ENCODE measurements at regions not wholly inside any gene's neighbourhood (a gene's known extent, or its start where the extent isn't known, plus 50 kb on each side); places are given as distances from the start of the nearest gene placed in this dataset.

DNA sequence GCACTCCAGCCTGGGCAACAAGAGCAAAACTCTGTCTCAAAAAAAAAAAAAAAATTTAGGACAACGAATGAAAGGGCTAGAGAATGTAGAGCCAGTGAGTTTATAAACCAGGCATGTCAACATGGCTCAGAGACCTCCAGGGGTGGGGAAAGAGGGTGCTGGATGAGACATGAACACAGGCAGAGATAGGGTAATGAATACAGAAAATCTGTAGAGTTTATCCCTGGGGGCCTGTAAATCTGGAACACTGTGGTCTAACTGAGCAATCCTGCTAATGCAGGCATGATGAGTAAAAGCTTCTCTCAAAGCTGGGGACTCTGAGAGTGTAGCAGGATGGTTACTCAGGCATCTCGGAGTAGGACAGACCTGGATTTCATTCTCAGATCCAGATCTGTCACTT is 59.2 kb upstream of the IGFBP2 start:
- no peak overlapping the region for H3K4me3 ChIP-seq

DNA sequence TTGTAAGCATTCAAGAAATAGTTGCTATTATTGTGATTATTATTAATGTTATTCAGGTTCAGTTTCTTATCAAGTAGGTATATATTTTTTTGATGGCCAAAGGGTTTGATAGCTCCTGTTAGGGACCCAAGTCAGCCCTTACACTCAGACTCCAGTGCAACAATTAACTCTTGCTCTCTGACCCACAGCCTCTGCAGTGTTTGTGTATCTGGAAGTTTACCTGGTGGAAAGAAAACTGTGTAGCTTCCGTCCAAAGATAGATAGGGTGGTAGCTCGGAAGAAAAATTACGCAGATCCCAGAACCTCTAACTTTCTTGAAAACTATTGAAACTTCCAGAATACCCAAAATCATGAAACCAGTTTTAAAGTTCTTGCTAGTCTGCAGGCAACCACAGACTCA is 58.6 kb upstream of the IGFBP2 start:
- ChIA-PET POLR2A (no interaction called here), CTCF (ENCODE audit: low intra/inter-chr PET ratio) (no interaction called here)
- Histone ChIP-seq H3K36me3 (ENCODE audit: control insufficient read depth, insufficient read depth, low read length) (no peaks in the 10 kb centered on the region), H3K9me1 (ENCODE audit: control insufficient read depth, insufficient read depth, low read length) (no peaks in the 10 kb centered on the region), H3K4me3 (no peak overlapping the region), H3K9ac (ENCODE audit: insufficient read depth in 1 of 2, low read depth in 2 of 2, low read length in 2 of 2) (no peak overlapping the region), H3K9me3 (replicated peaks; ENCODE audit: control insufficient read depth, insufficient read depth, low read depth, low read length) (no peaks in the 10 kb centered on the region), H2AFZ (ENCODE audit: low read depth, low read length) (no peak overlapping the region), H3K27me3 (ENCODE audit: control insufficient read depth in 2 of 2, insufficient read depth in 2 of 2, low read length in 2 of 2) (peaks cover 0 to 10% of the 10 kb centered on the region in 2 experiments; a peak in 2 of 5 replicates), H3K27ac (ENCODE audit: extremely low read depth, low read depth, low read length) (no peak overlapping the region), H3K4me2 (ENCODE audit: insufficient read depth, low read length) (no peak overlapping the region), H4K20me1 (replicated peaks; ENCODE audit: control insufficient read depth, insufficient read depth, low read length) (no peaks in the 10 kb centered on the region), H3K4me1 (replicated peaks in 1 of 2; ENCODE audit: control insufficient read depth in 2 of 2, insufficient read depth in 2 of 2, low read length in 2 of 2) (no peaks in the 10 kb centered on the region), H3K79me2 (ENCODE audit: control insufficient read depth, insufficient read depth, low read length) (no peaks in the 10 kb centered on the region)
- WGBS (ENCODE audit: insufficient coverage, low coverage, missing lambda C conversion rate): 0% methylated on average over 3 of the region's 3 CpGs
- intact Hi-C loops (cut with micrococcal nuclease) (no loop called here), in situ Hi-C loops (cut with MboI) (no loop called here)
- ATAC-seq: no peak
- no peak for DNase-seq (ENCODE audit: extremely low read depth in 1 of 4, low spot score in 3 of 4)
- FAIRE-seq: no peak
- no TSS peak for BruUV-seq (replicated peaks)
- TF ChIP-seq YBX1 (IDR thresholded peaks at IDR 0.05): no peak
- TF ChIP-seq, protein P1, sequence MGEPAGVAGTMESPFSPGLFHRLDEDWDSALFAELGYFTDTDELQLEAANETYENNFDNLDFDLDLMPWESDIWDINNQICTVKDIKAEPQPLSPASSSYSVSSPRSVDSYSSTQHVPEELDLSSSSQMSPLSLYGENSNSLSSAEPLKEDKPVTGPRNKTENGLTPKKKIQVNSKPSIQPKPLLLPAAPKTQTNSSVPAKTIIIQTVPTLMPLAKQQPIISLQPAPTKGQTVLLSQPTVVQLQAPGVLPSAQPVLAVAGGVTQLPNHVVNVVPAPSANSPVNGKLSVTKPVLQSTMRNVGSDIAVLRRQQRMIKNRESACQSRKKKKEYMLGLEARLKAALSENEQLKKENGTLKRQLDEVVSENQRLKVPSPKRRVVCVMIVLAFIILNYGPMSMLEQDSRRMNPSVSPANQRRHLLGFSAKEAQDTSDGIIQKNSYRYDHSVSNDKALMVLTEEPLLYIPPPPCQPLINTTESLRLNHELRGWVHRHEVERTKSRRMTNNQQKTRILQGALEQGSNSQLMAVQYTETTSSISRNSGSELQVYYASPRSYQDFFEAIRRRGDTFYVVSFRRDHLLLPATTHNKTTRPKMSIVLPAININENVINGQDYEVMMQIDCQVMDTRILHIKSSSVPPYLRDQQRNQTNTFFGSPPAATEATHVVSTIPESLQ (CRISPR knock-in tag; IDR thresholded peaks at IDR 0.05): no peak
- no peak for TF ChIP-seq MCM7 (IDR thresholded peaks at IDR 0.05)
- TF ChIP-seq ZNF311 (CRISPR knock-in tag; IDR thresholded peaks at IDR 0.05): no peak
- TF ChIP-seq PHTF2 (CRISPR knock-in tag; IDR thresholded peaks at IDR 0.05): no peak
- TF ChIP-seq, protein P2, sequence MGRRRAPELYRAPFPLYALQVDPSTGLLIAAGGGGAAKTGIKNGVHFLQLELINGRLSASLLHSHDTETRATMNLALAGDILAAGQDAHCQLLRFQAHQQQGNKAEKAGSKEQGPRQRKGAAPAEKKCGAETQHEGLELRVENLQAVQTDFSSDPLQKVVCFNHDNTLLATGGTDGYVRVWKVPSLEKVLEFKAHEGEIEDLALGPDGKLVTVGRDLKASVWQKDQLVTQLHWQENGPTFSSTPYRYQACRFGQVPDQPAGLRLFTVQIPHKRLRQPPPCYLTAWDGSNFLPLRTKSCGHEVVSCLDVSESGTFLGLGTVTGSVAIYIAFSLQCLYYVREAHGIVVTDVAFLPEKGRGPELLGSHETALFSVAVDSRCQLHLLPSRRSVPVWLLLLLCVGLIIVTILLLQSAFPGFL (CRISPR knock-in tag; IDR thresholded peaks at IDR 0.05): no peak
- TF ChIP-seq, protein P3, sequence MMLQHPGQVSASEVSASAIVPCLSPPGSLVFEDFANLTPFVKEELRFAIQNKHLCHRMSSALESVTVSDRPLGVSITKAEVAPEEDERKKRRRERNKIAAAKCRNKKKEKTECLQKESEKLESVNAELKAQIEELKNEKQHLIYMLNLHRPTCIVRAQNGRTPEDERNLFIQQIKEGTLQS (IDR thresholded peaks at IDR 0.05): no peak
- TF ChIP-seq, protein P3 (CRISPR knock-in tag; conservative IDR thresholded peaks at IDR 0.05): no peak
- TF ChIP-seq, protein P4, sequence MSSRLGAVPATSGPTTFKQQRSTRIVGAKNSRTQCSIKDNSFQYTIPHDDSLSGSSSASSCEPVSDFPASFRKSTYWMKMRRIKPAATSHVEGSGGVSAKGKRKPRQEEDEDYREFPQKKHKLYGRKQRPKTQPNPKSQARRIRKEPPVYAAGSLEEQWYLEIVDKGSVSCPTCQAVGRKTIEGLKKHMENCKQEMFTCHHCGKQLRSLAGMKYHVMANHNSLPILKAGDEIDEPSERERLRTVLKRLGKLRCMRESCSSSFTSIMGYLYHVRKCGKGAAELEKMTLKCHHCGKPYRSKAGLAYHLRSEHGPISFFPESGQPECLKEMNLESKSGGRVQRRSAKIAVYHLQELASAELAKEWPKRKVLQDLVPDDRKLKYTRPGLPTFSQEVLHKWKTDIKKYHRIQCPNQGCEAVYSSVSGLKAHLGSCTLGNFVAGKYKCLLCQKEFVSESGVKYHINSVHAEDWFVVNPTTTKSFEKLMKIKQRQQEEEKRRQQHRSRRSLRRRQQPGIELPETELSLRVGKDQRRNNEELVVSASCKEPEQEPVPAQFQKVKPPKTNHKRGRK (tag; IDR thresholded peaks at IDR 0.05): no peak
- TF ChIP-seq CTBP1 (IDR thresholded peaks at IDR 0.05; ENCODE audit: borderline replicate concordance): no peak

More for the DNA sequence above, 59.2 kb upstream of the IGFBP2 start:
- no peak for FAIRE-seq
- TF ChIP-seq ZNF696 (CRISPR knock-in tag; conservative IDR thresholded peaks at IDR 0.05) (no peak), ASH1L (IDR thresholded peaks at IDR 0.05; ENCODE audit: borderline replicate concordance, low read depth, partially characterized antibody) (no peak), MEF2D (tag; conservative IDR thresholded peaks at IDR 0.05; ENCODE audit: low read depth) (no peak)
- no peaks in the 10 kb centered on the region for H3K9me3 ChIP-seq (replicated peaks; ENCODE audit: control insufficient read depth, insufficient read depth, low read depth, low read length)
- POLR2A ChIA-PET: interaction anchor here (0.6 kb wide), 1 partner anchor 13 kb away, joined by 3 read pairs; no protein-coding TSS in a partner anchor
- no TSS peak for BruUV-seq (replicated peaks)
- 5% methylated on average over 2 of the region's 2 CpGs for WGBS (ENCODE audit: insufficient coverage, low coverage, missing lambda C conversion rate)
- no peak overlapping the region for H3K27ac ChIP-seq (ENCODE audit: extremely low read depth, low read depth, low read length)
- no peaks in the 10 kb centered on the region for H3K4me1 ChIP-seq (replicated peaks in 1 of 2; ENCODE audit: control insufficient read depth in 2 of 2, insufficient read depth in 2 of 2, low read length in 2 of 2)
- H3K27me3 ChIP-seq (ENCODE audit: control insufficient read depth in 2 of 2, insufficient read depth in 2 of 2, low read length in 2 of 2): peaks cover 0 to 10% of the 10 kb centered on the region in 2 experiments; a peak in 2 of 5 replicates
- no peaks in the 10 kb centered on the region for H3K9me1 ChIP-seq (ENCODE audit: control insufficient read depth, insufficient read depth, low read length)
- in situ Hi-C loops (cut with MboI) (no loop called here), intact Hi-C loops (cut with micrococcal nuclease) (no loop called here)
- CTCF ChIA-PET (ENCODE audit: low intra/inter-chr PET ratio): no interaction called here
- H3K79me2 ChIP-seq (ENCODE audit: control insufficient read depth, insufficient read depth, low read length): no peaks in the 10 kb centered on the region
- no peak for ATAC-seq
- H2AFZ ChIP-seq (ENCODE audit: low read depth, low read length): no peak overlapping the region
- H3K4me2 ChIP-seq (ENCODE audit: insufficient read depth, low read length): no peak overlapping the region
- H3K36me3 ChIP-seq (ENCODE audit: control insufficient read depth, insufficient read depth, low read length): no peaks in the 10 kb centered on the region
- DNase-seq (ENCODE audit: extremely low read depth in 1 of 4, low spot score in 3 of 4): no peak
- no peaks in the 10 kb centered on the region for H4K20me1 ChIP-seq (replicated peaks; ENCODE audit: control insufficient read depth, insufficient read depth, low read length)
- no peak overlapping the region for H3K9ac ChIP-seq (ENCODE audit: insufficient read depth in 1 of 2, low read depth in 2 of 2, low read length in 2 of 2)
